Stomach smooth muscle (tissue), 2 donors: ENCODE measurements at regions not wholly inside any gene's neighbourhood (a gene's known extent, or its start where the extent isn't known, plus 50 kb on each side); places are given as distances from the start of the nearest gene placed in this dataset.
"Not testable (repeated sequence)": the region's sequence is repeated elsewhere in the genome, so short reads cannot be mapped to it uniquely, and the experiment has no call there.

ENCODE experiments used
- H3K27ac ChIP-seq: one replicate; pipeline ENCODE4 v1.7.0; 2013; ENCODE audit warnings: mild to moderate bottlenecking, low read length, inconsistent platforms
- H3K27me3 ChIP-seq, 2 donors: one replicate each; pipeline ENCODE4 v1.7.0; 2013; ENCODE audit warnings: low read length in 2 of 2; ENCODE audit not compliant: insufficient read depth in 2 of 2, control insufficient read depth in 1 of 2
- H3K36me3 ChIP-seq, 2 donors: one replicate each; pipeline ENCODE4 v1.7.0; 2013; ENCODE audit warnings: low read length in 2 of 2; ENCODE audit not compliant: control insufficient read depth in 2 of 2, insufficient read depth in 2 of 2
- H3K4me1 ChIP-seq: one replicate; pipeline ENCODE4 v1.7.0; 2013; ENCODE audit warnings: low read length; ENCODE audit not compliant: control insufficient read depth, insufficient read depth
- H3K4me3 ChIP-seq, 2 donors: one replicate each; pipeline ENCODE4 v1.7.0; 2013; ENCODE audit warnings: low read length in 2 of 2
- H3K9ac ChIP-seq, 2 donors: one replicate each; pipeline ENCODE4 v1.7.0; 2013; ENCODE audit warnings: low read length in 2 of 2, mild to moderate bottlenecking in 1 of 2
- H3K9me3 ChIP-seq, 2 donors: one replicate each; pipeline ENCODE4 v1.7.0; 2013; ENCODE audit warnings: low read length in 2 of 2; ENCODE audit not compliant: control insufficient read depth in 2 of 2
- donor health status: healthy.
- donor health status: Pancreatic carcinoma.

GRCh38 chr9:2526071-2526828, 95.3 kb upstream of the VLDLR start:
- no peaks in the 10 kb centered on the region for H3K4me1 ChIP-seq
- no peaks in the 10 kb centered on the region for H3K9me3 ChIP-seq
- H3K4me3 ChIP-seq, result no peak overlapping the region
- no peak overlapping the region for H3K9ac ChIP-seq
- no peaks in the 10 kb centered on the region for H3K27me3 ChIP-seq
- H3K27ac ChIP-seq, result no peak overlapping the region
- H3K36me3 ChIP-seq, result no peaks in the 10 kb centered on the region

DNA sequence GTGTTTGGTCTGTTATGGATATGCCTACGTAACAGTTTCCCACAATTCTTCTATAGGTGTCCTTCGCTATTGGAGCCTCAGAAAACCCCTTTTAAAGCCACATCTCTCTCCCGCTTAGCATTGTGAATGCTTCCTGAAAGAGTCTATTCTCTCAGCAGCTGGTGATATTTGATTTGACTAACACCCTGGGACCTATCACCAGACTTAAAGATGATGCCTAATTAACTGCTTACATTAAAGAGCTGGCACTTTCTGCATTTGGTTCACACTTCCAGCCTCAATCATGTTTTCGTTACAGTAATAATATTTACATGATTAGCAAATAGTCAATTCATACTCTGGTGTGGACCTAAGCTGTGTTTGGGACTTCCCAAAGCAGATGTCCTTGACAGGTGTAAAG, 90.1 kb upstream of the VLDLR start:
- Histone ChIP-seq H3K27me3 (no peaks in the 10 kb centered on the region), H3K9me3 (no peaks in the 10 kb centered on the region), H3K9ac (no peak overlapping the region), H3K27ac (no peak overlapping the region), H3K4me3 (no peak overlapping the region), H3K4me1 (no peaks in the 10 kb centered on the region), H3K36me3 (no peaks in the 10 kb centered on the region)

DNA sequence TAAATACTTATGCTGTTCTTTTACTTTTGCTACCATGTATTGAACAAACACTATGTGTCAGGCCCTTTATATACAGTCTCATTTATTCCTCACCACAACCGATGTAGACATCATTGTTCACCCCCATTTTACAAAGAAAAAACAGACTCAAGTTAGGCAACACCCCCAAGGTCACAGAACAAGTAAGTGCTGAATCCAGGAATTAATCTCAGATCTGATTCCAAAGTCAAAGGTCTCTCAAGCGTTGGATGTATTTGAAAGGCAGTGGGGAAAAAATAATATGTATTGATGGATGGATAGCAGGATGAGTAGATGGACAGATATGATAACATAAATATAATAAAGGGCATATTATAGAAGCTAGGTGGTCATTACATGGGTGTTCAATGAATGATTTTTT, 85.1 kb upstream of the VLDLR start:
- no peaks in the 10 kb centered on the region for H3K27me3 ChIP-seq
- no peaks in the 10 kb centered on the region for H3K36me3 ChIP-seq
- H3K27ac ChIP-seq, result no peak overlapping the region
- no peaks in the 10 kb centered on the region for H3K4me1 ChIP-seq
- no peaks in the 10 kb centered on the region for H3K9me3 ChIP-seq
- H3K9ac ChIP-seq, result no peak overlapping the region
- no peak overlapping the region for H3K4me3 ChIP-seq

DNA sequence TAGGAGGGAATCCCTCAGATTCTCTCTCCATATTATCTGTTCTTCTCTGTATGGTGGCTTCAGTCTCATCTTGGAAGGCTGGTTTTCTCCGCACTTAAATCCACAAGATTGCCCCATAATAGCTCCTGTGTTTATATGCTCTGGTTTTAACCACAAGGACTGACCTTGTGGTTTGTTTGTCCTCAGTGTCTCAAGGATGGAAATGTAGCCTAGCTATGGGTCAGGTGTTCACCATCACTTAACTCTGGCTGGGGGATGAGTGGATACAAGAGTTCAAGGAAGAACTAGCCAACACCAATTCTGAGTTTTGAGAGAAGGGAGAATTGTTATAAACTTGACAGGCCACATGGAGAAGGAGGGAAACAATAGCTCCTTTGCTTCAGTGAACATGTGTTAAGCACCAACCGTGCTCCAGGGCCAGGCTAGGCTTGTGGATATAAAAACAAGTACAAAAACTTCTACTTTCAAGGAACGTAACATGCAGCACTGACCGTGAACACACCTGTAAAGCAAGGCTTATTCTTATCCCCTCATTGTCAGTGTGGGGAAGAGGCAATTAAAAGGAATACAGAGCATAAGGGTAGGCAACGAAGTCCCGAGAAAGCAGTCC, 75.6 kb upstream of the VLDLR start:
- peaks cover 0 to 3% of the 10 kb centered on the region in 2 donors for H3K9me3 ChIP-seq
- H3K4me1 ChIP-seq, result no peaks in the 10 kb centered on the region
- H3K9ac ChIP-seq, result no peak overlapping the region
- H3K27me3 ChIP-seq, result no peaks in the 10 kb centered on the region
- H3K4me3 ChIP-seq, result no peak overlapping the region
- H3K27ac ChIP-seq, result no peak overlapping the region
- no peaks in the 10 kb centered on the region for H3K36me3 ChIP-seq

GRCh38 chr9:2555899-2556600, 65.5 kb upstream of the VLDLR start:
- not testable (repeated sequence) for H3K36me3 ChIP-seq, H3K27ac ChIP-seq, H3K9ac ChIP-seq, H3K27me3 ChIP-seq, H3K4me3 ChIP-seq, H3K9me3 ChIP-seq
- H3K4me1 ChIP-seq, result peaks cover 18% of the 10 kb centered on the region

DNA sequence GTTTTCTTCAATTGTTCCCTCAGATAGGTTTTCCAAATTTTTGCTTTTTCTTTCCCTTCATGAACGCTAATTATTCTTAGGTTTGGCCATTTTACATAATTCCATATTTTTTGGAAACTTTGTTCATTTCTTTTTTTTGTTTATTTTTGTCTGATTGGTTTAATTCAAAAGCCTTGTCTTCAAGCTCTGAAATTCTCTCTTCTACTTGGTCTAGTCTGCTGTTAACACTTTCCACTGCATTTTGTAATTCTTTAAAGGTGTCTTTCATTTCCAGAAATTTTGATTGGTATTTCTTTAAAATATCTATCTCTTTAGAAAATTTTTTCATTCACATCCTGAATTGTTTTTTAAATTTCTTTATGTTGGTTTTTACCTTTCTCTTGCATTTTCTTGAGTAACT, 63.9 kb upstream of the VLDLR start:
- Histone ChIP-seq H3K27ac (no peak overlapping the region), H3K27me3 (no peaks in the 10 kb centered on the region), H3K9me3 (no peaks in the 10 kb centered on the region), H3K4me3 (no peak overlapping the region), H3K36me3 (no peaks in the 10 kb centered on the region), H3K9ac (no peak overlapping the region), H3K4me1 (peaks cover 18% of the 10 kb centered on the region)

DNA sequence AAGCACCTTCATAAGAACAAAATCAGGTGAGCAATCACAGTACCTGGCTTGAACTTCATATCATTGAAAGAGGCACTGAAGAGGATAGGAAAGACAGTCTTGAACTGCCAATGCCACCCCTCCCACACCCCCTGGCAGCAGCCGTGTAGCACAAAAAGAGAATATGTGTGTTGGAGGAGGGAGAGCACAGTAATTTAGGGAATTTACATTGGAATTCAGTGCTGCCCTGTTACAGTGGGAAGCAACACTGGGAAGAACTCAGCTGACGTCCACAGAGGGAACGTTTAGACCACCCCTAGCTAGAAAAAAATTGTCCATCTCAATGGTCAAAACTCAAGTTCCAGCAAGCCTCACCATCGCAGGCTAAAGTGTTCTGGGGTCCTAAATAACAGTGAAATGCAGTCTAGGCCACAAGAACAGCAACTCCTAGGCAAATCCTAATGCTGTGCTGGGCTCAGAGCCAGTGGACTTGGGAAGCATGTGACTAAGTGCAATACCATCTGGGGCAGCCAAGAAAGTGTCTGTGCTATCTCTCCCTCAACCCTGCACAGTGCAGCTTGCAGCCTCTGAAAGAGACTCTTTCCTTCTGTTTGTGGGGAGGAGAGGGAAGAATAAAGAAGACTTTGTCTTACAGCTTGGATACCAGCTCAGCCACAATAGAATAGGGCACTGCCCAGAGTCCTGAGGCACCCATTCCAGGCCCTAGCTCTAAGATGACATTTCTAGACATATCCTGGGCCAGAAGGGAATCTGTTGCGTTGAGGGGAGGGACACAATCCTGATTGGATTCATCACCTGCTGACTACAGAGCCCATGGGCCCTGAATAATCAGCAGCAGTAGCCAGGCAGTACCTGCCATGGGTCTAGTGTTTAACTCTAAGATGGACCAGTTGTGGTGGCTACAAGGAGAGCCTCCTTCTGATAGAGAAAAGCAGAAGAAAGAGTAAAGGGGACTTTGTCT, 62.1 kb upstream of the VLDLR start:
- Histone ChIP-seq H3K4me1 (peaks cover 18% of the 10 kb centered on the region), H3K36me3 (no peaks in the 10 kb centered on the region), H3K4me3 (peak overlapping the region; percentile 15 to 45), H3K27ac (peak overlapping the region; percentile 80), H3K27me3 (no peaks in the 10 kb centered on the region), H3K9ac (peak overlapping the region in 1 of 2 donors; percentile 22), H3K9me3 (no peaks in the 10 kb centered on the region)

- Histone ChIP-seq H3K4me3 (peak overlapping the region; percentile 15 to 45), H3K4me1 (peaks cover 18% of the 10 kb centered on the region), H3K9ac (no peak overlapping the region), H3K9me3 (no peaks in the 10 kb centered on the region), H3K27me3 (no peaks in the 10 kb centered on the region), H3K27ac (peak overlapping the region; percentile 80), H3K36me3 (no peaks in the 10 kb centered on the region)
Observed at GRCh38 chr9:2560180-2560579, 61.4 kb upstream of the VLDLR start.

GRCh38 chr9:2565676-2566340, 55.8 kb upstream of the VLDLR start:
- Histone ChIP-seq H3K4me1 (peaks cover 2% of the 10 kb centered on the region), H3K27ac (no peak overlapping the region), H3K27me3 (no peaks in the 10 kb centered on the region), H3K36me3 (no peaks in the 10 kb centered on the region), H3K9me3 (no peaks in the 10 kb centered on the region), H3K9ac (no peak overlapping the region), H3K4me3 (no peak overlapping the region)

DNA sequence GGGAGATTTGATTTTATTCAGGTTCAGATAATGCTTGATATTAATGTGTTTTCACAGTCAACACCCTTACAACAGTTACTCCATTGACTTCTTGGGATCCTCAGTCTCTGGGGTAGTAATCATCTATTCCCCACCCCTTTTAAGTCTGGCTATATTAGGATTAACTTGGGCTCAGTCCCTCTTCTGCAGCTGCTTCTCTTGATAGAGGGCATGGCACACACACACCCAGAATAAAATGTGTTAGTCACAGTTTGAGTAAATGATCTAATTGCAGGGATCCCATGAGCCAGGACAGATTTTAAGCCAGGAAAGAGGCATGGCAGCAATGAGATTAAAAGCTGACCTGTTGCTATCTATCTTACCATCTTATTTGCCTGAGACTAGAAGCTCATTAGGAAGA, 53.7 kb upstream of the VLDLR start:
- no peak overlapping the region for H3K27ac ChIP-seq
- no peak overlapping the region for H3K9ac ChIP-seq
- H3K27me3 ChIP-seq, result no peaks in the 10 kb centered on the region
- no peaks in the 10 kb centered on the region for H3K36me3 ChIP-seq
- H3K4me3 ChIP-seq, result no peak overlapping the region
- H3K9me3 ChIP-seq, result no peaks in the 10 kb centered on the region
- H3K4me1 ChIP-seq, result peaks cover 7% of the 10 kb centered on the region
